ENCODE measurements at regions not wholly inside any gene's neighbourhood (a gene's known extent, or its start where the extent isn't known, plus 50 kb on each side); places are given as distances from the start of the nearest gene placed in this dataset.

- no peak for DNase-seq (ENCODE audit: extremely low read depth in 1 of 2, low read depth in 1 of 2)
These were observed 86.9 kb upstream of the CTNNA1 start for GRCh38 chr5:138666226-138666742.

- no peak for DNase-seq (ENCODE audit: extremely low read depth in 1 of 2, low read depth in 1 of 2)
These were observed 88.0 kb upstream of the CTNNA1 start for GRCh38 chr5:138665261-138665660.

GRCh38 chr5:138664276-138664943, 88.8 kb upstream of the CTNNA1 start:
- no peak for DNase-seq (ENCODE audit: extremely low read depth in 1 of 2, low read depth in 1 of 2)

GRCh38 chr5:138663561-138663960, 88.4 kb upstream of the HSPA9 start:
- no peak for DNase-seq (ENCODE audit: extremely low read depth in 1 of 2, low read depth in 1 of 2)

DNA sequence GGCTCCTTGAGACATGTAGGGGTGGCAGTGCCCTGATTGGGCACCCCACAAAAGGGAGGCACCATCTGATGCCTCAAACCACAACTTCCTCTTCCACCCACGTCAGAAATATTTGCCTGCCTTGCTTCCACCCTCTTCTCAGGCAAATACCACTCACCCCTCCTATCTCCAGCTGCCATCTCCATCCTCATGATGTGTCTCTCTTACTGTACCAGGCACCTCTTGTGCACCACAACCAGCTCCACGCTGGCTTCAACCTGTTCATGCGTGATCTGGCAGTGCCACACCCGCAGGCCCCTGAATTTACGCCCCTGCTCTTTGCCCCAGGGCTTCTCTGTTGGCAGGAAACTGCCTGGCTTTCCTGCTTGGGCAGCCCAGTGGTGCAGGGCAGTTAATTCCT, 87.8 kb upstream of the HSPA9 start:
- DNase-seq (ENCODE audit: extremely low read depth in 1 of 2, low read depth in 1 of 2), result no peak

- no peak for DNase-seq (ENCODE audit: extremely low read depth in 1 of 2, low read depth in 1 of 2)
These were observed 87.4 kb upstream of the HSPA9 start for GRCh38 chr5:138662599-138662998.

DNA sequence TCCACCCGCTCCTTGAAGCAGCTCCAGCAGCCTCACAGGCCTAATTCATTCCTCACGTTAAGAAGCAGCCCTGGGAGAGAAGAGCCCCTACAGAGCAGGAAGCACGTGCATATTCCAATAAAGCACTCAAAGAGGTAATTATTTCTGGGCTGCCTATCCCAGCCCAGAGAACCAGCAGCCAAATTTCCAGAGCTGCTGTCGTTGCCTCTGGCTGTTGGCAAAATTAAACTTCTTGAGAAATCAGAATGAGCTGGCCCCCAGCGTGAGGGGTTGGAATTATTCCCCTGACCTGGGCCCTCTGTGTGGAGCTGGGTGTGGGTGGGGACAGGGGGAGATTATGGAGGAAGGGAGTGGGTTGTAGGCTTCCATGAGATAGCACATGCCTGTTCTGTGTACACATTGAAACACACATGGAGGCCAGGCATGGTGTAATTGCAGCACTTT, 86.8 kb upstream of the HSPA9 start:
- no peak for DNase-seq (ENCODE audit: extremely low read depth in 1 of 2, low read depth in 1 of 2)

DNA sequence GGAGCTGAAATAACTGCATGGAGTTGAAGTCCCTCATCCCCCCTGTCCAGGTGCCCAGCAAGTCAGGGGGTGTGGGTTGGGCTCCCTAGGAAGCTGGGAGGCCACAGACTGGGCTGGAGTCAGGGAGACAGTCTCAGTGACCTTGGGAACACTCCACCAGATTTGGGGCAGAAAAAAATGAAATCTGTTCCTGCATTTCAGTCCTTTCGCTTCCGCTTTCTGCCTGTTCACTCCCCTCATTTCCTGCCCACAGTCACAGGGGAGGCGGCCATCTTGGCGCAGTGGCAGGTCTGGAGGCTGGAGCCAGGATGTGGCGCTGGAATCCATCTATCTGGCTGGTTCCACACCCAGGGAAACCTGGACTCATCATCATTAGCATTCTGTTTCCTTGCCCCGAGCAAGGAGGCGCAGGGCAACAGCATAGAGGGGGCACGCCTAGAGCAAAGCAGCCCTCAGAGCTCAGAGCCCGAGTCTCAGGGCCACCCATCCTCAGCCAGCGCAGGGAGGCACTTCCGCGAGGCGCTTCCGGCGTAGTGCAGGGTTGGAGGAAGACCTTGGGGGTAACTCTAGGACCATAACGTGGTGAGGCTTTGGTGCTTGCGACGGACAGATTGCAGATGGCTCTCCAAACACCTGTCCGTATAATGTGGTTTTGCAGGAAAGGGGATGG, 86.2 kb upstream of the HSPA9 start:
- DNase-seq (ENCODE audit: extremely low read depth in 1 of 2, low read depth in 1 of 2), result no peak

DNA sequence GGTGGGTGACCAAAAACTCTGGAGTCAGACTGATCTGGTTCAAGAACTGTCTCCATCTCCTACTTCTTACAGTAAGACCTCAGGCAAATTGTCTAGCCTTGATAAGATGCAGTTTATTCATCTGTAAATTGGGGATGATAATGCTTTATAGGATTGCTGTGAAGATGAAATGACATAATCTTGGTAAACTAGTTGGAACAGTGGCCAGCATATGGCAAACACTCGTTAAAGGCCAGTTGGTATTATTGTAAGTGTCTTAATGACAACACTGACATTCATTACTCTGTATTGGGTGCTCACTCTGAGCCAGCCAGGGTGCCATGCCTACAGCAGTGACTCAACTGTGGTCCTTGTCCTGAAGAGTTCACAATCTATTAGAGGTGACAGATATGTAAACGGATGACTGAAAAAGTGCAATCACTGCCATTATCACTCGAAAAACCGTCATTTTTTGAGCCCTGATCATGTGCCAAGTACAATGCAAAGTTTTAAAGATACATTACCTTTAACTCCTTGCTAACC, 84.9 kb upstream of the HSPA9 start:
- DNase-seq (ENCODE audit: extremely low read depth in 1 of 2, low read depth in 1 of 2), result no peak

GRCh38 chr5:138659561-138659960, 84.4 kb upstream of the HSPA9 start:
- DNase-seq (ENCODE audit: extremely low read depth in 1 of 2, low read depth in 1 of 2), result no peak

DNA sequence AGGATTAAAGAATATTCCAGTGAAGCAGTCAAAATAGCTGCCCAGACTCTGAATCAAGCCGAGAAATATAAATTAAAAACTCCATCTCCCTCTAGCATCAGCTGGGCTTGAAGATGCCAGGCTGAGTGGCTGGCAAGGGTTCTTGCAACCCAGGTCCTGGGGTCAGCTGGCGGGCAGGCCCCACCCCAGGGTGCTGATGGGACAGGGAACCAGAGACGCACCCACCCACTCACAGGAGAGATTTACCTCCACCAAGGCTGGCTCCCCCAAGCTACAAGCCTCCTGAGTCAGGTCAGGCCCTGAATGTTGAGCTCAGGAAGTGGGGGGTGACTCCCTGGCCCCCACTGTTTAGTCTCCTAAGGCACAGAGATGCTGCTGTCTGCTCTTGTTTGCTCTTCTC, 83.9 kb upstream of the HSPA9 start:
- DNase-seq (ENCODE audit: extremely low read depth in 1 of 2, low read depth in 1 of 2), result no peak

DNA sequence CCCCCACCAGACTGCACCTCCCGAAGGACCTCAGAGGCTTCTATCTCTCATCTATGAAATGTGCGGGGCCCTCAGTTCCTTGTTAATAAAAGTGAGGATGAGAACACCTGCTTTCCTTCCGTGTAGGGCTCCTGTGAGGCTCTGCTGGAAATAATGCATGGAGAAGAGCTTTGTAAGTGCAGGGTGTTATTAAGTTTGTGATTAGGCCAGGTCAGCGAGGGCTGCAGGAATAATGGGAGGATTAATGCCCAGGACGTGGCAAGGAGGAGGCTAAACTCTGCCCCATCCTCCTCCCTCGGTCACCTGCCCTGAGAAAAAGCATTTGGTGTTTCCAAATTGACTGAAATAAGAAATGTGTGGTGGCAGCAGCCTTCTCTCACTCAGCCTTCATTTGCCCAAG, 83.5 kb upstream of the HSPA9 start:
- DNase-seq (ENCODE audit: extremely low read depth in 1 of 2, low read depth in 1 of 2), result no peak

DNA sequence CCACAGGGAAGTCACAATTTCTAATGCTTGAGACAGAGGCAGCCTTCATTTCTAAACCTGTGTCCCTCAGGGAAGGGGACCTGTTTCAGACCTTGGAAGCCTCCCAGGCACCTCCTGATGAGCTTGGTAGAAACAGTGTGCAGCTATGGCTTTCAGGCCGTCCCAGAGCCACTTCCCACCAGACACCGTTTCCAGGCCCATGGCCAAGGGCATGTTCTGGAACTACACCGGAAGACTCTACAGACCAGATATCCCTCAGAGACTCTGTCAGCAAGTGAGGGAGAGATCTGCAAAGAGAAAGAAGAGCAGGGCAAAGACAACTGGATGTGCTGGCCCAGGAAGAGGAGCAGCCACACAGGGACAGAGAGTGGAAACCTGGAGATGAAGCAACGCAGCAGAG, 82.2 kb upstream of the HSPA9 start:
- DNase-seq (ENCODE audit: extremely low read depth in 1 of 2, low read depth in 1 of 2), result no peak

DNA sequence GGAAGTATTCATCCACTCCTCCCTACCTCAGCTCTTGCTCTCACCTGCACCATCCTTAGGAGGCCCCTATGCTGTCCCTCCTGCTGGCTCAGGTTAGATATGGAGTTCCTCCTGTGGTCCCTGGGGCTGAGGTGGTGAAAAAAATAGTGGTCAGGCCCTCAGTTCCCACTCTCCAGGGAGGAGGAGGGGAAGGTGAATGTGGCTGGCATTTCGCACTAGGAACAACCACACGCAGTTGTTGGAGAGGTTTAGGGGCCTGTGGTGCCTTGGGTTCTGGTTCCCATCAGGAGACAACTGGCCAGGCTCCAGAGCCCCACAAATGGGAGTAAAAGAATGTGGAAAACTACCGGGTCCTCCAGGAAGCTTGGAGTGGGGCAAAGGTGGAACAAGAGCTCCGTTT, 81.7 kb upstream of the HSPA9 start:
- DNase-seq (ENCODE audit: extremely low read depth in 1 of 2, low read depth in 1 of 2), result no peak

DNA sequence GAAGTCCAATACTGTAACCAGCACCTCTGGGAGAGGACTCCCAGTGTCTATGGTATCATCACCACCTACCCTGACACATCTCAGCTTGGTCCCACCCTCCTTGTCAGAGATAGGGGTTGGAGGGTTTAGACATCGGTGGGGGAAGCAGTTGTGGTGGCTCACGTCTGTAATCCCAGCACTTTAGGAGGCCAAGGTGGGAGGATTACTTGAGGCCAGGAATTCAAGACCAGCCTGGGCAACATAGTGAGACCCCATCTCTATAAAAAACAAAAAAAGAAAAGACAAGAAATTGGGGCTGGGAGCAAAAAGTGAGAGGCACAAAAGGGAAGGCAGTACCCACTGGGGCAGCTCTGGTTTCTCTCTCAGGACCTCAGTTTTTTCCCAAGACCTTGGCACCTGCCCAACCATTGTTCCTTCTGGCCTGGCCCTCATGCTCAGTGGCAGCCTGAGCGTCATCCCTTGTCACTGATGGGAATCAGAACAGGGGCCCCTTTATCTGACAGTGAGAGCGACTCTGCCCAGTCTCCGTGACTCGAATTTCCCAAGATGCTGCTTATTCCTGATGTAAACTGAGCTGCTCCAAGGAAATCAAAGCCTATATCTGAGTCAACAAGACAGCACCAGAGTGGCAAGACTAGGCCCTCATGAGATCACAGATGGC, 80.5 kb upstream of the HSPA9 start:
- no peak for DNase-seq (ENCODE audit: extremely low read depth in 1 of 2, low read depth in 1 of 2)

DNA sequence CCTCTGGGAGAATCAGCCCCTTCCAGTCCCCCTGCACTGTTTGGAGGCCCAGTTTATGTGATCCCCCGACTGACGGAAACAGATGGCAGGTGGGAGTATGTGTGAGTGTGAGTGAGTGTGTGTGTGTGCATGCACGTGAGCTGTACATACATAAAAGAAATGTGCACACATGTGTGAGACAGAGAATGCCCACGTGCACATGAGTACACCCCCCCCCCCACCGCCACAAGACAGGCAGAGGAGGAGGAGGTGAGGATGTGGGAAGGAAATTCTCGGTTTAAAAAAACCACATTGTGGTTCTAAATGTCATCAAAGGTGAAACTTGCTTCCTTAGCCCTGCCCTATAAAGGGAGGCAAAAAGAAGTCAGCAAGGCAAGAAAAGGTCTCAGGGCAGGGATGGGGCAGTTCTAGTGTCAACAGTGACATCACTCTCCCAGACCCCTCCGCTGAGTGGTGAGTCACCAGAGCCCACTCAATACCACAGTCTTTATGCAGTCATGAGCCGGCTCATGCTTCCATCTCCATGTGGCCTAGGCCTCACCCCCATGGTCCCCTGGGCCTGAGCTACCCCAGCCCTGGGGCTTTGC, 79.2 kb upstream of the HSPA9 start:
- peak; percentile 55 to 83 for DNase-seq (ENCODE audit: extremely low read depth in 1 of 2, low read depth in 1 of 2)

DNA sequence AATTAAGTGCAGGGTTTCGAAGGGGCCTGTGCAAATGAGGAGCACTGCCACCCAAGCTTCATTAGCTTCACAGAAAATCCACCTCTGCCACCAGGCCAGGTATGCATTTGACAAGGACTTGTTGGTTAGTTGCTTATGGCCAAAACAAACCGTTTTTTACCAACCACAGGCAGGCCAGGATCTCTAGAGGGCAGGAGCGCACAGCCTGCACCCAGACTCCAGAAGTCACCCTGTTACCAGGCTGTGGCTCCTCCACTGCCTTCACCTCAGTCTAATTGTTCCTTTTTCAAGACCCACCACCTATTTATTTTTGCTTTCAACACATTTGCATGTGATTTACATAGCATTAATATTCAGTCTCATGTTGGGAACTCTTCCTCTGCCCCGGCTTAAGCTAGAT, 78.3 kb upstream of the HSPA9 start:
- DNase-seq (ENCODE audit: extremely low read depth in 1 of 2, low read depth in 1 of 2), result no peak

- no peak for DNase-seq (ENCODE audit: extremely low read depth in 1 of 2, low read depth in 1 of 2)
These were observed 76.5 kb upstream of the HSPA9 start for GRCh38 chr5:138651767-138652117.

GRCh38 chr5:138651058-138651766, 76.0 kb upstream of the HSPA9 start:
- DNase-seq (ENCODE audit: extremely low read depth in 1 of 2, low read depth in 1 of 2), result no peak

GRCh38 chr5:138650196-138650595, 75.0 kb upstream of the HSPA9 start:
- no peak for DNase-seq (ENCODE audit: extremely low read depth in 1 of 2, low read depth in 1 of 2)

DNA sequence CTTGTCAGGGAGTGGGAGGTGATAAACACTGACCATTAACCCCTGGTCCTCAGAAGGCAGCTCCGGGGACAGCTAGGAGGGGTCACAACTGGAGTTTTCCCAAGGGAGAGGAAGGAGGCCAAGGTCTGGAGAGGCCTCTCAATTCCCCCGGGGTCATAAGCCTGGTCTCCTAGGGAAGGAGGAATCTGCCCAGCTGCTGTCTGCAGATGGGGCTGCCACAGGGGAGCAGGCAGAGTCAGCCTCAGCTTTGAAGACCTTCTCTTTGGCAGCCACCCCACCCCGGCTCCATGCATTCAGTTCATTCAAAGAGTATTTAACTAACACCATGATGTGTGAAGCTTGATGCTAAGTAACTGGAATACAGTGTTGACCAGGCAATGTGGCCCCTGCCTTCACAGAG, 74.6 kb upstream of the HSPA9 start:
- no peak for DNase-seq (ENCODE audit: extremely low read depth in 1 of 2, low read depth in 1 of 2)

Data from stimulated activated CD8-positive, alpha-beta memory T cell treated with anti-CD3 and anti-CD28 coated beads, Interleukin-7, amount 100 ng/mL, for 48 hours (primary cell).